GM12878 (cell line): ENCODE measurements at regions not wholly inside any gene's neighbourhood (a gene's known extent, or its start where the extent isn't known, plus 50 kb on each side); places are given as distances from the start of the nearest gene placed in this dataset.
"Not testable (repeated sequence)": the region's sequence is repeated elsewhere in the genome, so short reads cannot be mapped to it uniquely, and the experiment has no call there.

Source experiments
- ATAC-seq: fragments of 200-7000 bp; cut with Tn5 transposase; 3 replicates; pipeline ENCODE4 v1.9.1; 2020; ENCODE audit warnings: mild to moderate bottlenecking, moderate library complexity
- BruUV-seq: library from RNA; stranded (reverse); fragments of 400-500 nt; replicated peaks from 2 replicates; lab custom pipeline; 2021; lab: Mats Ljungman, UMichigan
- CTCF ChIA-PET: fragments of 300-600 bp; sonication (Branson Sonifier 250); formaldehyde crosslinking; extraction: SDS; loops from one replicate; lab custom pipeline; 2021; ENCODE audit warnings: inconsistent platforms; lab: Yijun Ruan, JAX
- POLR2A ChIA-PET: fragments of 350-600 bp; formaldehyde crosslinking; extraction: SDS; loops from one replicate; lab custom pipeline; 2021; ENCODE audit warnings: inconsistent platforms; lab: Charles Lee
- RAD21 ChIA-PET: fragments of 300-600 bp; sonication (Branson Sonifier 250); formaldehyde crosslinking; loops from one replicate; lab custom pipeline; 2023; ENCODE audit warnings: antibody characterized with exemption; ENCODE audit not compliant: unreplicated experiment; lab: Charles Lee
- SMC1A ChIA-PET: fragments of 300-600 bp; sonication (Branson Sonifier 250); formaldehyde crosslinking; loops from one replicate; lab custom pipeline; 2023; ENCODE audit not compliant: unreplicated experiment, uncharacterized antibody; lab: Charles Lee
- DNase-seq: peaks from one replicate; pipeline ENCODE4 v3.0.0-alpha.2; 2011; ENCODE audit warnings: low read depth, low spot score
- FAIRE-seq: peaks from 3 replicates; lab custom pipeline; 2011; peaks lifted over from hg19 to GRCh38; lab: Jason Lieb, UNC
- H2AFZ ChIP-seq: 2 replicates; pipeline ENCODE4 v1.6.0; 2011; ENCODE audit warnings: low read depth, low read length, control low read depth; ENCODE audit not compliant: control insufficient read depth
- H3K27ac ChIP-seq: 2 replicates; pipeline ENCODE4 v1.5.1; 2011; ENCODE audit warnings: control low read depth; ENCODE audit not compliant: control insufficient read depth, insufficient read depth
- H3K27me3 ChIP-seq, 2 experiments: replicated peaks in 1 of 2; 2 replicates each; pipeline versions ENCODE4 v1.6.0 to v1.6.1; 2011; ENCODE audit warnings: low read length in 1 of 2; ENCODE audit not compliant: control insufficient read depth in 2 of 2, insufficient read depth in 2 of 2
- H3K36me3 ChIP-seq, 2 experiments: 2 replicates each; pipeline ENCODE4 v1.5.1; 2011; ENCODE audit warnings: low read length in 1 of 2; ENCODE audit not compliant: control insufficient read depth in 2 of 2, insufficient read depth in 2 of 2
- H3K4me1 ChIP-seq: 2 replicates; pipeline ENCODE4 v1.6.1; 2011; ENCODE audit warnings: mild to moderate bottlenecking, low read length, moderate library complexity, mixed read lengths; ENCODE audit not compliant: control insufficient read depth, insufficient read depth
- H3K4me2 ChIP-seq: 2 replicates; pipeline ENCODE4 v1.6.0; 2011; ENCODE audit warnings: control low read depth; ENCODE audit not compliant: control insufficient read depth, insufficient read depth
- H3K4me3 ChIP-seq: fragments of 200-600 bp; sonication (generic); 2 replicates; pipeline ENCODE4 v1.5.1; 2016
- H3K79me2 ChIP-seq: 2 replicates; pipeline ENCODE4 v1.6.0; 2011; ENCODE audit warnings: low read length; ENCODE audit not compliant: control insufficient read depth, insufficient read depth
- H3K9ac ChIP-seq: 2 replicates; pipeline ENCODE4 v1.8.0; 2011; ENCODE audit warnings: low read length, control low read depth, mixed read lengths; ENCODE audit not compliant: control insufficient read depth, insufficient read depth
- H3K9me3 ChIP-seq: replicated peaks from 3 replicates; pipeline ENCODE4 v1.5.1; 2011; ENCODE audit warnings: mild to moderate bottlenecking, low read length; ENCODE audit not compliant: control insufficient read depth, insufficient read depth
- H4K20me1 ChIP-seq: 2 replicates; pipeline ENCODE4 v1.6.0; 2011; ENCODE audit not compliant: control insufficient read depth, insufficient read depth
- BCL11A ChIP-seq: IDR thresholded peaks from 2 replicates; pipeline ENCODE4 v1.6.1; 2011; ENCODE audit warnings: low read depth, low read length
- HDGF ChIP-seq: fragments of 450-650 bp; IDR thresholded peaks from 2 replicates; pipeline ENCODE4 v1.6.1; 2016; ENCODE audit warnings: antibody characterized with exemption
- IKZF2 ChIP-seq, 2 experiments: fragments of 450-650 bp; IDR thresholded peaks; 2 replicates each; pipeline ENCODE4 v1.6.1; 2017; ENCODE audit warnings: mild to moderate bottlenecking in 2 of 2, moderate library complexity in 2 of 2
- IRF4 ChIP-seq: IDR thresholded peaks from 2 replicates; pipeline ENCODE4 v1.6.1; 2011; ENCODE audit warnings: low read depth, low read length
- MEF2B ChIP-seq: fragments of 450-650 bp; IDR thresholded peaks from 2 replicates; pipeline ENCODE4 v1.6.1; 2018; ENCODE audit warnings: mild to moderate bottlenecking, moderate library complexity; ENCODE audit not compliant: partially characterized antibody, poor library complexity, severe bottlenecking
- MXI1 ChIP-seq: fragments of 150-350 bp; IDR thresholded peaks from 2 replicates; pipeline ENCODE4 v1.6.1; 2011; ENCODE audit warnings: low read depth, mild to moderate bottlenecking, inconsistent platforms, low read length, improper control_type of control experiment
- SPI1 ChIP-seq: IDR thresholded peaks from 2 replicates; pipeline ENCODE4 v1.6.1; 2011; ENCODE audit warnings: low read depth, mild to moderate bottlenecking, low read length, moderate library complexity, borderline replicate concordance; ENCODE audit not compliant: insufficient read depth
- ZNF274 ChIP-seq: IDR thresholded peaks from one replicate; pipeline ENCODE4 v1.8.0; 2011; ENCODE audit not compliant: insufficient read length, insufficient read depth
- WGBS: methylation state at CpG from one replicate; pipeline ENCODE4 v1.1.6; 2016; ENCODE audit warnings: low lambda C conversion rate; ENCODE audit not compliant: insufficient replicate concordance, insufficient coverage; ENCODE audit errors: missing lambda C conversion rate; 5-methylcytosine and 5-hydroxymethylcytosine counted together
- in situ Hi-C: fragments of 300-500 bp; cut with MboI; formaldehyde crosslinking; loops from 9 replicates; pipeline ENCODE4 v1.14.3; 2018; ENCODE audit warnings: mixed read lengths
- intact Hi-C: fragments of 100-400 bp; cut with micrococcal nuclease; formaldehyde crosslinking; loops from one replicate; pipeline ENCODE4 v1.14.2; 2022; ENCODE audit not compliant: unreplicated experiment

DNA sequence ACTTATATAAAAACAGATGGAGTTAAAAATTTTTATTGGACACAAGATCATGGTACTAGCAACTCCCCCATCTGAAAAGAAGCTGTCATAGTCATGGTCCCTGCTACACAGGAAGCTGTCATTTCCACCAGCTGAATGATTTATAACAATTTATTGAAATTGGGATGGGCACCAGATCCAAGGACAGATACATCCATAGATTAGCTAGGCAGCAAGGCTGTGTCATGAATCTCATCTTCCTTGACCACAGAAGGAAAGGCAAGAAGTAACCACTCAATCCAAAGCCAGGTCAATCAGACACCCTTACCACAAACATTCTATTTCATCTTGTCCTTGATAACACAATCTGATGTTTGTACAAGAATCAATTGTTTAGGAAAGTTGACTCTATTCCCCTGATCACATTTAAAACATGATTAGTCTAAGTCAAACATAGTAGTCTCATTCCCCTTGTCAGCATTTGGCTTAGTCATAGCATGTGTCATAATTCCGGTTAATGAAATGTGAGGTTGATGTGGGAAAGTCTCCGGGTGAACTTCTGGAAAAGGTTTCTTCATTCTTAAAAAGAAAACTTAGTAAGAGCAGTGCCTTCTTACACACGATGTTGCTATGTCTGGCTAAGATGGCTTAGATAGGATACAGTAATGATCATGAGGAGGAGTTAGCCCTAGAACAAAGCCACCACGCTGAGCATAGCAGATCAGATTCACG is 462.6 kb upstream of the PAPPA start (continued):
- TF ChIP-seq MEF2B (no peak), IRF4 (no peak), HDGF (no peak), IKZF2 (IDR thresholded peaks at IDR 0.05) (no peak), BCL11A (no peak)

DNA sequence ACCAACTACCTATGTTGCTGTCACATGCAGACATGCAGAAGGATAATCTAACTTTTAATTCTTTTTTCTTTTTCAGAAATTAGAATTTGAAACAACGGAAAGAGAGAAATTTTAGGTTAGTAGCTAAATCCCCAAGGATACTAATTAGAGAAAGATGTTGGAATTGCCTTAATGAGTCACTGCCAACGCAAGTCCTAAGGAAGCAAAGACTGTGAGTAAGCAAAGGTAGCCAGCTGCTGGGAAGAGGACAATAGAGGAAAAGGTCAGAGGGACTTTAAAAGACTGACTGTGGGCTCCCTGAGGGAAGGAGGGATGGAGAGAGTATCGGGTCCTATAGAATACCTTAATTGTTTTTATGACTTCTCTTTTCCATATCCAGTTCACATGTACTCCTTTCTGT is 461.9 kb upstream of the PAPPA start:
- no peaks in the 10 kb centered on the region for H3K36me3 ChIP-seq
- intact Hi-C loops: no loop called here
- FAIRE-seq: no peak
- no peaks in the 10 kb centered on the region for H3K9me3 ChIP-seq
- no peak overlapping the region for H3K4me3 ChIP-seq
- H2AFZ ChIP-seq: no peak overlapping the region
- DNase-seq: no peak
- RAD21 ChIA-PET: no interaction called here
- no peaks in the 10 kb centered on the region; a peak in 1 of 4 replicates for H3K27me3 ChIP-seq
- SMC1A ChIA-PET: no interaction called here
- no peak overlapping the region for H3K4me2 ChIP-seq
- no TSS peak for BruUV-seq
- CTCF ChIA-PET: no interaction called here
- WGBS: 18% methylated on average over 3 of the region's 3 CpGs
- no peaks in the 10 kb centered on the region for H4K20me1 ChIP-seq
- no peak for TF ChIP-seq MXI1
- no peak for TF ChIP-seq ZNF274
- no peak overlapping the region for H3K27ac ChIP-seq
- ATAC-seq: no peak
- no peaks in the 10 kb centered on the region for H3K79me2 ChIP-seq
- POLR2A ChIA-PET: no interaction called here
- in situ Hi-C loops: no loop called here
- H3K9ac ChIP-seq: no peak overlapping the region
- H3K4me1 ChIP-seq: no peaks in the 10 kb centered on the region

DNA sequence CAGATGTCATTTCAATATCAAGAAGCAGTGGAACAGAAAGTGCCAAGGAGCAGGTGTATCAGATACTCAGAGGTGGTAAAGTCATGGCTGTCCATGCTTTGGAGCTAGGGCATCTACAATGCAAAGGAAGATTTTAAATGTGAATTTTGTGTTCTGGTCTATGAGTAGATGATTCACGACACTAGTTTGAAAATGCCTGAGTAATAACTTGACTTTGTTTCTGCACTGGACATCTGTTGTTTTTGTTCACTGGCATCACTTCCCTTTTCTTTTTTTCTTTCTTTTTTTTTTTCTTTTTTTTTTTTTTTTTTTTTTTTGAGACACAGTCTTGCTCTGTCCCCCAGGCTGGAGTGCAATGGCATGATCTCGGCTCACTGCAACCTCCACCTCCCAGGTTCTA is 460.7 kb upstream of the PAPPA start:
- H3K27ac ChIP-seq, H3K4me2 ChIP-seq, SMC1A ChIA-PET, H4K20me1 ChIP-seq, POLR2A ChIA-PET, in situ Hi-C loops, H3K79me2 ChIP-seq, H3K9ac ChIP-seq, ATAC-seq, H3K36me3 ChIP-seq, H3K4me3 ChIP-seq, DNase-seq, H3K27me3 ChIP-seq, H3K4me1 ChIP-seq, H3K9me3 ChIP-seq, BruUV-seq, FAIRE-seq, CTCF ChIA-PET, RAD21 ChIA-PET, H2AFZ ChIP-seq, intact Hi-C loops: not testable (repeated sequence)
- WGBS: 0% methylated on average over 1 of the region's 2 CpGs
- TF ChIP-seq SPI1: peak; percentile 39; the same call in 1 of the 2 replicates
